Adrenal gland (tissue), 9 donors: ENCODE measurements at regions not wholly inside any gene's neighbourhood (a gene's known extent, or its start where the extent isn't known, plus 50 kb on each side); places are given as distances from the start of the nearest gene placed in this dataset.

Experiments used
- DNase-seq, 7 donors: peaks; one replicate each; pipeline ENCODE4 v3.0.0-alpha.2; 2019 to 2020
- H3K27ac ChIP-seq, 5 donors: fragments of 200-600 bp; sonication (generic) in 4 of 5; 1 replicate in 3 of 5; 2 replicates in 2 of 5; pipeline versions ENCODE4 v1.5.1 to v1.8.0; 2016 to 2020; ENCODE audit warnings: mild to moderate bottlenecking in 1 of 5
- H3K27me3 ChIP-seq: fragments of 200-600 bp; 2 replicates; pipeline ENCODE4 v1.8.0; 2021
- H3K36me3 ChIP-seq, 2 donors: fragments of 200-600 bp; replicated peaks in 1 of 2; 1 replicate in 1 of 2; 2 replicates in 1 of 2; pipeline versions ENCODE4 v1.5.1 to v1.8.0; 2018 to 2022
- H3K4me1 ChIP-seq, 2 donors: fragments of 200-600 bp; replicated peaks in 1 of 2; 1 replicate in 1 of 2; 2 replicates in 1 of 2; pipeline versions ENCODE4 v1.5.1 to v1.8.0; 2018 to 2021
- H3K4me3 ChIP-seq, 4 donors: fragments of 200-600 bp; sonication (generic) in 3 of 4; one replicate each; pipeline ENCODE4 v1.5.1; 2016 to 2018
- H3K9me3 ChIP-seq, 3 donors: fragments of 200-600 bp; sonication (generic) in 1 of 3; replicated peaks in 1 of 3; 1 replicate in 2 of 3; 2 replicates in 1 of 3; pipeline versions ENCODE4 v1.5.1 to v1.8.0; 2016 to 2021
- POLR2A ChIP-seq, 2 donors: fragments of 450-650 bp; IDR thresholded peaks; one replicate each; pipeline ENCODE4 v1.6.1; 2017; ENCODE audit warnings: antibody characterized with exemption in 2 of 2, mild to moderate bottlenecking in 2 of 2, moderate library complexity in 1 of 2
- WGBS, 4 donors: extraction: QIAGEN DNeasy Blood & Tissue Kit in 2 of 4; methylation state at CpG; one replicate each; pipeline versions ENCODE4 v1.1.5 to v1.1.7; 2013 to 2017; 5-methylcytosine and 5-hydroxymethylcytosine counted together
- intact Hi-C, 2 donors: fragments of 100-400 bp; cut with DNase I; formaldehyde crosslinking; loops; one replicate each; pipeline versions ENCODE4 v1.14.1 to v1.15.0; 2022 to 2023
- TF ChIP-seq, protein P1 (sequence below), 6 experiments: fragments of 450-650 bp in 4 of 6; fragments of 200-600 bp in 2 of 6; sonication (generic) in 1 of 6; IDR thresholded peaks; 1 replicate in 5 of 6; 2 replicates in 1 of 6; pipeline versions ENCODE4 v1.5.1 to v1.8.0; 2016 to 2021; ENCODE audit warnings: antibody characterized with exemption in 6 of 6, mild to moderate bottlenecking in 2 of 6, moderate library complexity in 1 of 6
- donor health status: healthy with polysubstance abuse.
- donor health status: Bipolar disorder and iron deficiency.
- donor health status: DM: yes; HTN: yes; CAD: no.
- donor health status: DM: no; HTN: no; CAD: no.
- donor health status: DM: no; HTN: no; CAD: no.

DNA sequence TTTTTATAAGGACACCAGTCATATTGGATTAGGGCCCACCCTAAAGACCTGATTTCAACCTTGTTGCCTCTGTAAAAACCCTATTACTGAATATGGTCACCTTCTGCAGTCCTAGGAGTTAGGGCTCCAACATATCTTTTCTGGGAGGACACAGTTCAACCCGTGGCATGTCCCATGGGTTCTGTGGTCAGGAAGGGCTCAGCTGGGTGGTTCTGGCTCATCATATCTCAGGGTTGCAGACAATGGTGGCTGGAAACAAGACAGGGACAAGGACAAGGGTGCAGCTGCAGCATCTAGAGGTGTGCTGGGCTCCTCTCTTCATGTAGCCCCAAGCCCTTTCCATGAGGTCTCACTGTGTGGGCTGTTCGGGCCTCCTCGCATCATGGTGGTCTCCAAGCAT, 63.1 kb upstream of the FOXF1 start:
- no peaks in the 10 kb centered on the region for H3K36me3 ChIP-seq
- H3K27me3 ChIP-seq: peaks cover 29% of the 10 kb centered on the region
- WGBS, 4 donors: 44 to 82% (median 72%) methylated on average over 1 to 3 of the region's 3 CpGs
- no peaks in the 10 kb centered on the region for H3K9me3 ChIP-seq
- intact Hi-C loops: no loop called here
- no peak for DNase-seq
- TF ChIP-seq, protein P1, sequence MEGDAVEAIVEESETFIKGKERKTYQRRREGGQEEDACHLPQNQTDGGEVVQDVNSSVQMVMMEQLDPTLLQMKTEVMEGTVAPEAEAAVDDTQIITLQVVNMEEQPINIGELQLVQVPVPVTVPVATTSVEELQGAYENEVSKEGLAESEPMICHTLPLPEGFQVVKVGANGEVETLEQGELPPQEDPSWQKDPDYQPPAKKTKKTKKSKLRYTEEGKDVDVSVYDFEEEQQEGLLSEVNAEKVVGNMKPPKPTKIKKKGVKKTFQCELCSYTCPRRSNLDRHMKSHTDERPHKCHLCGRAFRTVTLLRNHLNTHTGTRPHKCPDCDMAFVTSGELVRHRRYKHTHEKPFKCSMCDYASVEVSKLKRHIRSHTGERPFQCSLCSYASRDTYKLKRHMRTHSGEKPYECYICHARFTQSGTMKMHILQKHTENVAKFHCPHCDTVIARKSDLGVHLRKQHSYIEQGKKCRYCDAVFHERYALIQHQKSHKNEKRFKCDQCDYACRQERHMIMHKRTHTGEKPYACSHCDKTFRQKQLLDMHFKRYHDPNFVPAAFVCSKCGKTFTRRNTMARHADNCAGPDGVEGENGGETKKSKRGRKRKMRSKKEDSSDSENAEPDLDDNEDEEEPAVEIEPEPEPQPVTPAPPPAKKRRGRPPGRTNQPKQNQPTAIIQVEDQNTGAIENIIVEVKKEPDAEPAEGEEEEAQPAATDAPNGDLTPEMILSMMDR (IDR thresholded peaks at IDR 0.05): no peak
- no peak for TF ChIP-seq POLR2A (IDR thresholded peaks at IDR 0.05)
- no peak overlapping the region for H3K4me3 ChIP-seq
- H3K4me1 ChIP-seq: no peaks in the 10 kb centered on the region
- no peak overlapping the region for H3K27ac ChIP-seq

DNA sequence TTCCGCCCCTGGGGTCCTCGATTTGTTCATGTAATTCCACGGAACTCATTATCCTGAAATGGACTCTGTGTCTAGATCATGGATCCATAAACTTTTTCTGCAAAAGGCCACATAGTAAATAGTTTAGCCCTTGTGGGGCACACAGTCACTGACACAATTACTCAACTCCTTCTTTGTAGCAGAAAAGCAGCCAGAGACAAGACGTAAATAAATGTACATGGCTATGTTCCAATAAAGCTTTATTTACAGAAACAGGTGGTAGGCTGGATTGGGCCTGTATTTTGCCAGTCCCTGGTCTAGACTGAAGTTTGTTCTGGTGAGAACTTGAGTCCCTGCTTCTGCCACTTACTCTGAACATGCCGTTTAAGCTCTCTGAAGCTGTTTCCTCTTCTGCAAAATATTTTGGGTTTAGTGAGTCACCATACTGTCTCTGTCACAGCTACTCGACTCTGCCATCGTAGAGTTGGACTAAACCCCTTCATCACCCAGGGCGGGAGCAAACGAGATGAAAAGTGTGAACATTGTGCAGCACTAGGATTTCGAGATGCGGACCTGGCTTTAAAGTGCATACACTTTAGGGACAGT, 61.9 kb upstream of the FOXF1 start:
- H3K36me3 ChIP-seq: no peaks in the 10 kb centered on the region
- H3K27me3 ChIP-seq: peaks cover 23% of the 10 kb centered on the region
- TF ChIP-seq POLR2A (IDR thresholded peaks at IDR 0.05): no peak
- TF ChIP-seq, protein P1 (IDR thresholded peaks at IDR 0.05): no peak
- H3K4me1 ChIP-seq: no peaks in the 10 kb centered on the region
- WGBS, 4 donors: 68 to 81% (median 75%) methylated on average over 11 of the region's 11 CpGs
- no peak overlapping the region for H3K27ac ChIP-seq
- no peak overlapping the region for H3K4me3 ChIP-seq
- intact Hi-C loops: no loop called here
- no peaks in the 10 kb centered on the region for H3K9me3 ChIP-seq
- no peak for DNase-seq

DNA sequence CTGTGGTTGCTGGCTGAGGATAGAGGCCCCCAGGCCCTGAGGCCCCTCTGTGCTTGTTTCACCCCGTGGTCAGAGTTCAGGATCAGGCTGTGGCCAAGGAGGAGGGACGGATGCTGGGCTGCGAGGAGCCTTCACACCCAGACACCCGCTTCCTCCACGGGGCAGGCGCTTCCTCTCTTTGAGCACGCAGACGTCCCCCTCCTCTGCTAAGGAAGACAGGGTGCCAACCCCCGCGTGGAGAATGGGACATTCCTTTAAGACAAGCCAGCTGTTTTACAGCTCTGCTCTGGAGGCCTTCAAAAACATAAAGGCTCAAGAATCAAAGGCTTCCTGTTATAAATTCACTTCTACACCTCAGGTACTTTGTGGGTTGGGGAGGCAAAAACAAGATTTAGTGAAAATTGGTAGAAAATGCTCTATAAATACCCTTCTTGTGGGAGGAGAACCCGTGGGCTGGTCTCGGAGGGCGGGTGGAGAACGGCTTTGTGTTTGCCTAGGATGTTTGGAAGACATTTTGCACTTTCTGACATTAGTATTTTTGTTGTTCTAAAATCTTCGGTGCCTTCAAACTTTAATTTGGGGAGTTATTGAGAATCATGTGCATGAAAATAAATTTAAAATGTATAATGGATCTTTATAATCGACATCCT, 60.8 kb upstream of the FOXF1 start:
- WGBS, 4 donors: 29 to 34% (median 30%) methylated on average over 9 to 16 of the region's 16 CpGs

DNA sequence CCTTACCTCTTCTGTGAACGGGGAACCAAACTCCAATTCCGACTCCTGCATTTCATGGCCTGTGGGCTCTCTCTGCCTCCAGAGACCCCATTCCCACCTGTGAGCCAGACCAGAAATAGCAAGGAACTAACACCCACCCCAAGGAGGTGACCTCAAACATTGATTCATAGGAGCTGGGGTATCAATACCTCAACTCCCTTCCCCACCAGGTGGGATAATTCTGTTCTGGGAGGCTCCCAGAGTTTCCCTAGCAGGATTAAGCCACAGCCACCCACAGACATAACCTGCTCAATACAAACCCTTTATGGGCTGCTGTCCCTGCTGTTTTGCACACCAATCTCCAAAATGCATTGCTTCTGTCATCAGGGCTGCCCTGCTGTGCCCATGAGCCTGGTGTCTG, 59.6 kb upstream of the FOXF1 start:
- intact Hi-C loops: no loop called here
- DNase-seq: no peak
- Histone ChIP-seq H3K4me1 (no peaks in the 10 kb centered on the region), H3K36me3 (no peaks in the 10 kb centered on the region), H3K4me3 (no peak overlapping the region), H3K27ac (no peak overlapping the region), H3K27me3 (peaks cover 8% of the 10 kb centered on the region), H3K9me3 (no peaks in the 10 kb centered on the region)
- WGBS, 4 donors: 78 to 87% (median 82%) methylated on average over 2 of the region's 2 CpGs; no CpG with 5 or more reads in 1 of the 4 donors
- TF ChIP-seq POLR2A (IDR thresholded peaks at IDR 0.05): no peak
- TF ChIP-seq, protein P1 (IDR thresholded peaks at IDR 0.05): no peak

More for the DNA sequence above, 60.8 kb upstream of the FOXF1 start:
- intact Hi-C loops: no loop called here
- Histone ChIP-seq H3K9me3 (no peaks in the 10 kb centered on the region), H3K27ac (no peak overlapping the region), H3K36me3 (no peaks in the 10 kb centered on the region), H3K4me3 (no peak overlapping the region), H3K27me3 (peaks cover 14% of the 10 kb centered on the region), H3K4me1 (no peaks in the 10 kb centered on the region)
- DNase-seq: no peak
- TF ChIP-seq, protein P1 (IDR thresholded peaks at IDR 0.05): no peak
- TF ChIP-seq POLR2A (IDR thresholded peaks at IDR 0.05): no peak
